Keratinocyte (primary cell): ENCODE measurements at regions not wholly inside any gene's neighbourhood (a gene's known extent, or its start where the extent isn't known, plus 50 kb on each side); places are given as distances from the start of the nearest gene placed in this dataset.

ENCODE experiments used
- DNase-seq: peaks from one replicate; pipeline ENCODE4 v3.0.0-alpha.2; 2011; ENCODE audit warnings: low read depth, missing footprints, low spot score
- FAIRE-seq: peaks from 2 replicates; lab custom pipeline; 2011; peaks lifted over from hg19 to GRCh38; lab: Jason Lieb, UNC
- H2AFZ ChIP-seq: 2 replicates; pipeline ENCODE4 v1.6.0; 2012; ENCODE audit warnings: low read length, control low read depth, inconsistent platforms; ENCODE audit not compliant: control insufficient read depth
- H3K27ac ChIP-seq: 2 replicates; pipeline ENCODE4 v1.5.1; 2011; ENCODE audit warnings: low read length; ENCODE audit not compliant: control insufficient read depth, insufficient read depth
- H3K27me3 ChIP-seq: 3 replicates; pipeline ENCODE4 v1.6.0; 2011; ENCODE audit warnings: low read length; ENCODE audit not compliant: control insufficient read depth, insufficient read depth; ENCODE audit errors: extremely low read depth
- H3K36me3 ChIP-seq, 2 experiments: 2 replicates in 1 of 2; 3 replicates in 1 of 2; pipeline ENCODE4 v1.5.1; 2011; ENCODE audit warnings: low read length in 2 of 2, mild to moderate bottlenecking in 1 of 2; ENCODE audit not compliant: control insufficient read depth in 2 of 2, insufficient read depth in 2 of 2; ENCODE audit errors: extremely low read depth in 1 of 2
- H3K4me1 ChIP-seq: 3 replicates; pipeline ENCODE4 v1.5.1; 2011; ENCODE audit warnings: low read length; ENCODE audit not compliant: control insufficient read depth, insufficient read depth; ENCODE audit errors: extremely low read depth
- H3K4me2 ChIP-seq: 3 replicates; pipeline ENCODE4 v1.6.0; 2011; ENCODE audit warnings: low read depth, low read length; ENCODE audit not compliant: control insufficient read depth, insufficient read depth; ENCODE audit errors: extremely low read depth
- H3K4me3 ChIP-seq, 3 experiments: fragments of 200-600 bp in 1 of 3; sonication (generic) in 1 of 3; 2 replicates in 2 of 3; 3 replicates in 1 of 3; pipeline ENCODE4 v1.5.1; 2011 to 2016; ENCODE audit warnings: low read length in 3 of 3, mild to moderate bottlenecking in 3 of 3, control low read depth in 2 of 3, inconsistent platforms in 1 of 3, low read depth in 1 of 3, mixed read lengths in 1 of 3, mixed run types in 1 of 3, moderate library complexity in 1 of 3; ENCODE audit not compliant: control insufficient read depth in 2 of 3, insufficient read depth in 2 of 3; ENCODE audit errors: extremely low read depth in 1 of 3
- H3K79me2 ChIP-seq: 2 replicates; pipeline ENCODE4 v1.6.0; 2012; ENCODE audit warnings: low read length; ENCODE audit not compliant: control insufficient read depth, insufficient read depth
- H3K9ac ChIP-seq: 3 replicates; pipeline ENCODE4 v1.6.0; 2011; ENCODE audit warnings: low read length; ENCODE audit not compliant: control insufficient read depth, insufficient read depth; ENCODE audit errors: extremely low read depth
- H3K9me1 ChIP-seq: 3 replicates; pipeline ENCODE4 v1.6.0; 2011; ENCODE audit warnings: low read length; ENCODE audit not compliant: control insufficient read depth, insufficient read depth; ENCODE audit errors: extremely low read depth
- H3K9me3 ChIP-seq: 2 replicates; pipeline ENCODE4 v1.5.1; 2012; ENCODE audit warnings: low read depth, low read length; ENCODE audit not compliant: control insufficient read depth
- H4K20me1 ChIP-seq: 3 replicates; pipeline ENCODE4 v1.6.0; 2011; ENCODE audit warnings: low read length; ENCODE audit not compliant: control insufficient read depth, insufficient read depth; ENCODE audit errors: extremely low read depth
- CTCF ChIP-seq, 3 experiments: IDR thresholded peaks in 1 of 3; conservative IDR thresholded peaks in 1 of 3; optimal IDR thresholded peaks in 1 of 3; 2 replicates in 2 of 3; 3 replicates in 1 of 3; pipeline versions ENCODE3 to v1.5.1; 2011; ENCODE audit warnings: low read length in 3 of 3, mild to moderate bottlenecking in 3 of 3, moderate library complexity in 2 of 3, control low read depth in 1 of 3, inconsistent platforms in 1 of 3; ENCODE audit not compliant: insufficient read depth in 2 of 3; ENCODE audit errors: extremely low read depth in 1 of 3
- EZH2 ChIP-seq: IDR thresholded peaks from one replicate; pipeline ENCODE4 v1.6.1; 2012; ENCODE audit warnings: inconsistent platforms, mild to moderate bottlenecking, low read length, moderate library complexity
- dilution Hi-C: fragments of 300-500 bp; cut with MboI; formaldehyde crosslinking; loops from one replicate; pipeline ENCODE4 v1.7.0; 2020; ENCODE audit warnings: low sequenced_read_pairs; ENCODE audit not compliant: extremely low pct_ligation_motif_present

GRCh38 chr2:16515696-16516095 lies 149.9 kb downstream of the CYRIA start:
- Histone ChIP-seq H3K79me2 (no peaks in the 10 kb centered on the region), H2AFZ (no peak overlapping the region), H4K20me1 (no peaks in the 10 kb centered on the region), H3K9me3 (no peaks in the 10 kb centered on the region), H3K4me3 (no peak overlapping the region), H3K9me1 (no peaks in the 10 kb centered on the region), H3K27ac (no peak overlapping the region), H3K4me1 (no peaks in the 10 kb centered on the region), H3K9ac (no peak overlapping the region), H3K27me3 (peaks cover 4% of the 10 kb centered on the region), H3K4me2 (no peak overlapping the region), H3K36me3 (no peaks in the 10 kb centered on the region)
- FAIRE-seq (no peak), DNase-seq (no peak)
- dilution Hi-C loops, result loop anchor here (25.0 kb wide), 1 partner anchor 578 kb away; the partner anchor contains the start of gene MYCN
- TF ChIP-seq CTCF (optimal IDR thresholded peaks at IDR 0.05 in 1 of 3, IDR thresholded peaks at IDR 0.05 in 1 of 3, conservative IDR thresholded peaks at IDR 0.05 in 1 of 3; ENCODE audit: extremely low read depth in 1 of 3, insufficient read depth in 2 of 3, low read length in 3 of 3) (no peak), EZH2 (no peak)

GRCh38 chr2:16513626-16514025 lies 152.0 kb downstream of the CYRIA start:
- no peak for FAIRE-seq

More at GRCh38 chr2:16513626-16514025, 152.0 kb downstream of the CYRIA start:
- H3K4me1 ChIP-seq, result no peaks in the 10 kb centered on the region
- no peak overlapping the region for H3K27ac ChIP-seq
- no peak for DNase-seq
- H2AFZ ChIP-seq, result no peak overlapping the region
- H3K27me3 ChIP-seq, result peaks cover 15% of the 10 kb centered on the region
- H4K20me1 ChIP-seq, result no peaks in the 10 kb centered on the region
- no peaks in the 10 kb centered on the region for H3K9me3 ChIP-seq
- no peak overlapping the region for H3K4me3 ChIP-seq
- TF ChIP-seq CTCF (optimal IDR thresholded peaks at IDR 0.05 in 1 of 3, IDR thresholded peaks at IDR 0.05 in 1 of 3, conservative IDR thresholded peaks at IDR 0.05 in 1 of 3; ENCODE audit: extremely low read depth in 1 of 3, insufficient read depth in 2 of 3, low read length in 3 of 3), result no peak
- no peak for TF ChIP-seq EZH2
- no peaks in the 10 kb centered on the region for H3K79me2 ChIP-seq
- dilution Hi-C loops, result loop anchor here (25.0 kb wide), 1 partner anchor 576 kb away; the partner anchor contains the start of gene MYCN
- H3K9me1 ChIP-seq, result no peaks in the 10 kb centered on the region
- no peaks in the 10 kb centered on the region for H3K36me3 ChIP-seq
- no peak overlapping the region for H3K4me2 ChIP-seq
- H3K9ac ChIP-seq, result no peak overlapping the region
